Mesodermal cell (in vitro differentiated cells): ENCODE measurements at regions not wholly inside any gene's neighbourhood (a gene's known extent, or its start where the extent isn't known, plus 50 kb on each side); places are given as distances from the start of the nearest gene placed in this dataset.

Source experiments
- H3K27ac ChIP-seq: 2 replicates; pipeline ENCODE4 v1.7.0; 2013; ENCODE audit warnings: mild to moderate bottlenecking, low read depth, low read length, moderate library complexity; ENCODE audit not compliant: severe bottlenecking
- H3K36me3 ChIP-seq: 2 replicates; pipeline ENCODE4 v1.7.1; 2013; ENCODE audit warnings: mild to moderate bottlenecking, low read length, moderate library complexity; ENCODE audit not compliant: control insufficient read depth, insufficient read depth
- H3K4me1 ChIP-seq: one replicate; pipeline ENCODE4 v1.7.1; 2013; ENCODE audit warnings: mild to moderate bottlenecking, low read length; ENCODE audit not compliant: insufficient read depth, control insufficient read depth, poor library complexity, severe bottlenecking
- H3K4me3 ChIP-seq: 2 replicates; pipeline ENCODE4 v1.7.0; 2013; ENCODE audit warnings: low read length, control low read depth, mild to moderate bottlenecking; ENCODE audit not compliant: insufficient read depth, poor library complexity, severe bottlenecking; ENCODE audit errors: extremely low read depth
- H3K9me3 ChIP-seq: 2 replicates; pipeline ENCODE4 v1.7.1; 2013; ENCODE audit warnings: mild to moderate bottlenecking, low read length, moderate library complexity; ENCODE audit not compliant: control insufficient read depth
- WGBS, 2 experiments: methylation state at CpG; one replicate each; pipeline ENCODE4 v1.1.5; 2013; ENCODE audit warnings: missing lambda C conversion rate in 2 of 2; ENCODE audit not compliant: insufficient coverage in 2 of 2; 5-methylcytosine and 5-hydroxymethylcytosine counted together

DNA sequence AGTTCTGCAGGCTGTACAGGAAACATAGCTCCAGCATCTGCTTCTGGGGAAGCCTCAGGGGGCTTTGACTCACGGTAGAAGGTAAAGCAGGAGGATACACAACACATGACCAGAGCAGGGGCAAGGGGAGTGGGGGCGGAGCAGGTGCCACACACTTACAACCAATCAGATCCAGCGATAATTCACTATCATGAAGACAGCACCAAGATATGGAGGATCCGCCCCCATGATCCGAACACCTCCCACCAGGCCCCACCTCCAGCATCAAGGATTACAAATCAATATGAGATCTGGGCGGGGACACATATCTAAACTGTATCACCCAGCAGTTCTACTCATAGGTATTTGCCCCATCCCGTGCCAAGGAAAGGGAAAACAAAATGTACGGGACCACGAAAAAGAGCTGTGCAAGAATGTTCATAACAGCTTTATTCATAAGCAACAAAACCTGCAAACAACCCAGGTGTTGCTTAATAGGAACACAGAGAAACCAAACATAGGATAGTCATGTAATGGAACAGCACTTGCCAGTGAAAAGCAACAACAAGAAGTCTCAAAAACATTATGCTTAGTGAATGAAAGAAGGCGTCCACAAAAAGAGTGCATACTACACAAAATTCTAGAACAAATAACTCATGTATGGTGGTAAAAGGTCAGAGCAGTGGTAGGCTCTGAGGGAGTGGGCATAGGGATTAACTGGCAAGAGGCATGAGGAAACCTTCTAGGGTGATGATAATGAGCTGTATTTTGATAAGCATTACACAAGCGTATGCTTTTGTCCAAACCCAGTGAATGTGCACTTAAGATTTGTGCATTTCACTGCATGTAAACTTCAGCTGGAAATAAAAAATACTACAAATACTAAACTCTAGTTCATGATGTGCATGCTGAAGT lies 130.9 kb upstream of the FAM9B start:
- Histone ChIP-seq H3K27ac (no peak overlapping the region), H3K4me1 (peaks cover 2% of the 10 kb centered on the region), H3K4me3 (no peak overlapping the region), H3K36me3 (no peaks in the 10 kb centered on the region), H3K9me3 (peaks cover 4% of the 10 kb centered on the region)
- no CpG with 5 or more reads among the region's 11 CpGs for WGBS, 2 experiments

DNA sequence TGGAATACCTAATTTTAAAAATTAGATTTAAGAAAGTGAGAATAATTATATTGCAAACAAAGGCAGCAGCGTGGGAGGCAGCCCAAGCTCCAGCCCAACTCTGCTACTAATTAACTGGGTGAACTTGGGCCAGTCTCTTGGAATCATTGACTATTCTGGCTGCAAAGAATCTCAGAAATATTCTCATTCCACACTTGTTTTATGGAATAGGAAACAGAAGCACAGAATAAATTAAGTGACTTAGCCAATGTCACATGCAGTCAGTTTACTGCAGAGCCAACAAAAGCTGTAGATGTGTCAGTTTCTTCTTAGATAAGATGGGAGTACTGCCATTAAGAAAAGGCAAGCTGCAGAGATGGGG lies 132.6 kb upstream of the FAM9B start:
- no peaks in the 10 kb centered on the region for H3K36me3 ChIP-seq
- 100% methylated on average over 1 of the region's 1 CpG; no CpG with 5 or more reads in 1 of the 2 experiments for WGBS, 2 experiments
- peaks cover 2% of the 10 kb centered on the region for H3K4me1 ChIP-seq
- H3K9me3 ChIP-seq: peaks cover 4% of the 10 kb centered on the region
- no peak overlapping the region for H3K27ac ChIP-seq
- no peak overlapping the region for H3K4me3 ChIP-seq

- Histone ChIP-seq H3K36me3 (no peaks in the 10 kb centered on the region), H3K9me3 (peaks cover 4% of the 10 kb centered on the region), H3K4me3 (no peak overlapping the region), H3K4me1 (peaks cover 4% of the 10 kb centered on the region), H3K27ac (no peak overlapping the region)
- 89% methylated on average over 3 of the region's 7 CpGs; no CpG with 5 or more reads in 1 of the 2 experiments for WGBS, 2 experiments
Measured at GRCh38 chrX:9171841-9172463, 138.0 kb upstream of the FAM9B start.

GRCh38 chrX:9172464-9172850 lies 138.5 kb upstream of the FAM9B start:
- WGBS, 2 experiments: no CpG with 5 or more reads among the region's 6 CpGs
- Histone ChIP-seq H3K9me3 (peaks cover 3% of the 10 kb centered on the region), H3K27ac (no peak overlapping the region), H3K4me3 (no peak overlapping the region), H3K36me3 (no peaks in the 10 kb centered on the region), H3K4me1 (peaks cover 4% of the 10 kb centered on the region)

- Histone ChIP-seq H3K36me3 (no peaks in the 10 kb centered on the region), H3K9me3 (no peaks in the 10 kb centered on the region), H3K4me3 (no peak overlapping the region), H3K4me1 (no peaks in the 10 kb centered on the region), H3K27ac (no peak overlapping the region)
- 76 to 88% methylated on average over 1 to 2 of the region's 3 CpGs for WGBS, 2 experiments
Measured at GRCh38 chrX:9180623-9181022, 146.7 kb upstream of the FAM9B start.

- WGBS, 2 experiments: no CpG with 5 or more reads among the region's 3 CpGs
Measured at GRCh38 chrX:9182041-9182440, 148.1 kb upstream of the FAM9B start.

DNA sequence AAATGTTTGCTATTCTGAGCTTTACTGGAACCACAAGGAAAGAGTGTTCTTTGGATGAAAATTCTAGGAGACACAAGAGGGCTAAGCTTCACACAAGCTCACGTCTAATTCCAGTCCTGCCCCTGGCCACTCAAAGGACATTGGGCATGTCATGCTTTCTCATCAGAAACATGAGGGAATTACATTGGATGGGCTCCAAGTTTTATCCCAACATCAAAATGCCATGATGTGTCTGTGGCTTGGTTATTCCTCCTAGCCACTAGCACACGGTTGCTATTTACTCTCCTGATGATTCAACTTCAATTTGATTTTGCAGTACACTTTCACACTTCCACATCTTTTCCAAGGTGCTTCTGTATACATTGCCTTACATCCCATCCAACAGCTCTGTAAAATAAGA lies 149.6 kb upstream of the FAM9B start:
- no peaks in the 10 kb centered on the region for H3K9me3 ChIP-seq
- H3K36me3 ChIP-seq: no peaks in the 10 kb centered on the region
- H3K27ac ChIP-seq: no peak overlapping the region
- H3K4me3 ChIP-seq: no peak overlapping the region
- H3K4me1 ChIP-seq: no peaks in the 10 kb centered on the region
- no CpG with 5 or more reads among the region's 2 CpGs for WGBS, 2 experiments

More at GRCh38 chrX:9182041-9182440, 148.1 kb upstream of the FAM9B start:
- Histone ChIP-seq H3K27ac (no peak overlapping the region), H3K9me3 (no peaks in the 10 kb centered on the region), H3K4me1 (no peaks in the 10 kb centered on the region), H3K36me3 (no peaks in the 10 kb centered on the region), H3K4me3 (no peak overlapping the region)

GRCh38 chrX:9184211-9184610 lies 150.3 kb upstream of the FAM9B start:
- H3K9me3 ChIP-seq: no peaks in the 10 kb centered on the region
- no peak overlapping the region for H3K4me3 ChIP-seq
- no peaks in the 10 kb centered on the region for H3K36me3 ChIP-seq
- no peaks in the 10 kb centered on the region for H3K4me1 ChIP-seq
- no peak overlapping the region for H3K27ac ChIP-seq
- WGBS, 2 experiments: no CpG with 5 or more reads among the region's 4 CpGs

GRCh38 chrX:9188117-9188516 lies 154.2 kb upstream of the FAM9B start:
- no CpG with 5 or more reads among the region's 3 CpGs for WGBS, 2 experiments
- H3K27ac ChIP-seq: no peak overlapping the region

DNA sequence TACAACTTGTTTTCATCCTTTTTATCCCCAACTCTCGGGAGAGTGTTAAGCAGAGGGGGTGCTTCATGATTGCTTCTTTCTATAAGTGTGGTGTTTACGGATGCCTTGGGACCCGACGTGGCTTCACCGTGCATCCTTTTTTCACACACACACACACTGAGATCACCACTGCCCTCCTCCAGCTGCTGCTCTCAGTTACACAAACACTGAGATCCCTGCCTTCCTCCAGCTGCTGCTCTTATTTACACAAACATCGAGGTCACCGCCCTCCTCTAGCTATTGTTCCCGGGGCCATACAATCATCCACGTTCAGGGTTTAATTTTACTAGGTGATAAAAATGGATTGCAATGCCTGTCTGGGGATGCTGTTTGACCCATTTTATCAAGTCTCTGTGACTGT lies 155.4 kb upstream of the FAM9B start:
- Histone ChIP-seq H3K9me3 (no peaks in the 10 kb centered on the region), H3K4me1 (peaks cover 4% of the 10 kb centered on the region), H3K27ac (no peak overlapping the region), H3K4me3 (no peak overlapping the region), H3K36me3 (no peaks in the 10 kb centered on the region)
- no CpG with 5 or more reads among the region's 9 CpGs for WGBS, 2 experiments

More at GRCh38 chrX:9188117-9188516, 154.2 kb upstream of the FAM9B start:
- H3K4me3 ChIP-seq: no peak overlapping the region
- no peaks in the 10 kb centered on the region for H3K36me3 ChIP-seq
- H3K4me1 ChIP-seq: peaks cover 4% of the 10 kb centered on the region
- H3K9me3 ChIP-seq: no peaks in the 10 kb centered on the region

DNA sequence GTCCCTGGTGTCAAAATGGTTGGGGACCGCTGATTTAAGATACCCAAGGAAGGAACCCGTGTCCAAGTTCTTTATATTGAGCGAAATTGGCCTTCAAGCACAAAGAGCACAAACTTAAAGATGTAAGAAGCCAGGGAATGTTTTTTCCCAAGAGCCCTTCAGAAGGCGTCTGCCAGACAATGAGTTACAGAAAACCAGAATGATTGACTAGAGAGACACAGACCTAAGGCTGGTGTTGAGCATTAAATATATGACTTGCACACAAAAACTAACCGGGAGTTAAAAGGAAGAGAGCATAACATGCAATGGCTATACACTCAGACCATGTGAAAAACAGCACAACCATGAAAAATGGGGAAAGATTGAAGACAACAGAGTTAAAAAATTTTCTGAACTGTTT lies 157.5 kb upstream of the FAM9B start:
- 82% methylated on average over 3 of the region's 5 CpGs; no CpG with 5 or more reads in 1 of the 2 experiments for WGBS, 2 experiments
- no peaks in the 10 kb centered on the region for H3K36me3 ChIP-seq
- no peak overlapping the region for H3K27ac ChIP-seq

More for the DNA sequence above, 157.5 kb upstream of the FAM9B start:
- H3K9me3 ChIP-seq: no peaks in the 10 kb centered on the region
- H3K4me1 ChIP-seq: peaks cover 4% of the 10 kb centered on the region
- no peak overlapping the region for H3K4me3 ChIP-seq
